ENCODE measurements at regions not wholly inside any gene's neighbourhood (a gene's known extent, or its start where the extent isn't known, plus 50 kb on each side); places are given as distances from the start of the nearest gene placed in this dataset.
"Not testable (repeated sequence)": the region's sequence is repeated elsewhere in the genome, so short reads cannot be mapped to it uniquely, and the experiment has no call there.

DNA sequence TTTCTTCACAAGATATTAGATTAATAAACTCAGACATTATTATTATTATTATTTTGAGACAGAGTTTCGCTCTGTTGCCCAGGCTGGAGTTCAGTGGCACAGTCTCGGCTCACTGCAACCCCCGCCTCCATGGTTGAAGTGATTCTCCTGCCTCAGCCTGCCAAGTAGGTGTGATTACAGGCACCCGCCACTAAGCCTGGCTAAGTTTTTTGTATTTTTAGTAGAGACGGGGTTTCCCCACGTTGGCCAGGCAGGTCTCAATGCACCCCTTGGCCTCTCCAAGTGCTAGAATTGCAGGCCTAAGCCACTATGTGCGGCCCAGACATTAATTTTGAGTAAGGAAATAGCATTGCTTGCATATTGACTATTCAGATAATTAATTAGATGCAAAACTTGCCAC is 554.9 kb upstream of the LRFN5 start:
- no peak for DNase-seq

DNA sequence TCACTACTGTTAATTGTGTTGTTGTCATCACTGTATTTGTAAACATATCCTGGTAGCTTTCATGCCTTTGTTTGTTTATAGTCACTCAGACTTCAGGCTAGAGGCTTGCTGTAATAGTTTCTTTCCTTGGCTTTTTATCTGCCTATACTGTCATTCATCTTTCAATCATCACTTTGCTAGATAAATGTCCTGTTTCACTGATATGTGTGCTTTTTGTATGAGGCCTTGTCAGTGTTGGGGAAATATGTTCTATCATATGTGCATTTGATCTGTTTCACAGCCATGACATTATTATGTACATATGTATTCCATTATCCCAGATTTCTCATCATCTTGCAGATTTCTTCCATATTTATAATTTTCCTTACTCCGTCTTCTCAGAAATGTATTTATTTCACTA is 558.9 kb upstream of the LRFN5 start:
- no peak for DNase-seq

DNA sequence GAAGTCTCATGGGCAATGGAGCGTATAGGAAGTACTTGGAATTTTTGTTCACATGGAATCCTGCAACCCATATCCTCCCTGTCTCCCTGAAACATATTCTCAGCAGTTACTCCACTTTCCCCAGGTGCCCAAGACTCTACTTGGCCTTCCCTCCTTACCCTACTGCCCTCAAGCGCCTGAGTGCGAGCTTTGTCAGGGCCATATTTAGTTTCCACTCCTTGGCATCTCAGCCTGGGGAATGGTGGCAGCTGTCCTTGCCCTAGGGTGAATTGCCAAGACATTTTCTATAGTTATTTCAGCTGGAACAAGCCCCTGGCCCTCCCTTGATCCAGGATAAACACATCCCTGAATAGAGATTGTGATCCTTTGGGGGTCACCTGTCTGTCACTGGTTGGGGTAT is 569.3 kb upstream of the LRFN5 start:
- no peak for DNase-seq

DNA sequence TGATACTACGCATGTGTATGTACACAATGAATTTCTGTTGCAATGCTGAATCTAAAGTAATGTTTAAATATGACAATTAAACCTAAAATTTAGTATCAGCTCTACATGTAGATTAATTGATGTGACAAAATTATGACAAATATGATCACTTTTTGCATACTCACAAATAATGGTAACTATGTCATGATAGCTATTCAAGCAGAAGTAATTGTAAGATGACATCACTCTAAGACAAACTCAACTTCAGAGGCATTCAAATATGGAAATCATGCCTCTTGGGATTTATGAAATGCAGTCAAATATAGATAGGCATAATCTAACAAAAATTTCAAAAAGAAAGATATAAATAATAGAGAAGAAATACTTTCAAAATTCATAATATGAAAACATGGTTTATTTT is 571.7 kb upstream of the LRFN5 start:
- no peak for DNase-seq

DNA sequence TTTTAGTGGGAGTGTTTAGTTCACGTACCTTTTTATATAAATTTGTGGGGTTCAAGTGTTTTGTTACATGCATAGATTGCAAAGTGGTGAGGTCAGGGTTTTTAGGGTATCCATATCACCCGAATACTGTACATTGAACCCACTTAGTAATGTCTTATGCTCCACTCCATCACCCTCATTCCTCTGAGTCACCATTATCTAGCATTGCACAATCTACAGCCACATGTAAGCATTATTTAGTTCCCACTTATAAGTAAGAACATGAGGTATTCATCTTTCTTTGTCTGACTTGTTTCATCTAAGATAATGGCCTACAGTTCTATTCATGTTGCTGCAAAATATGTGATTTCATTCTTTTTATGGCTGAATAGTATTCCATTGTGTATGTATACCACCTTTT is 583.7 kb upstream of the LRFN5 start:
- no peak for DNase-seq

DNA sequence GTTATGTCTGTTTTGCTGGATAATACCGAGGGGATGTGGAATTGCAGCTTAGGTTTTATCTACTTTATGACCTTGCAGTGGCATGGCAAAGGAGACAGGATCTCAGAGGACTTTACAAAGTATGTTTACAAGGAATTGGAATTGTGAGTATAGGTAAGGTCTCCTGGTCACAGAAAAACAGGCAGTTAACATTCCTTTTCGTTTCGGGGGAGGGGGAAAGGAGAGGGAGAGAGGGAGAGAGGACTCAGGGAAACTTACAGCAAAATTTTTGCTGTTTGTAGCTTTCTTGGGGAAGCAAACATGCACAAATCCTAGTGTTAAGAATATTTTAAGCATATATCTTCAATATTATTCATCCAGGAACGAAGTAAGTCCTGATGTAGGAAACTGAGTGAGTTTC is 590.5 kb upstream of the LRFN5 start:
- no peak for DNase-seq

DNA sequence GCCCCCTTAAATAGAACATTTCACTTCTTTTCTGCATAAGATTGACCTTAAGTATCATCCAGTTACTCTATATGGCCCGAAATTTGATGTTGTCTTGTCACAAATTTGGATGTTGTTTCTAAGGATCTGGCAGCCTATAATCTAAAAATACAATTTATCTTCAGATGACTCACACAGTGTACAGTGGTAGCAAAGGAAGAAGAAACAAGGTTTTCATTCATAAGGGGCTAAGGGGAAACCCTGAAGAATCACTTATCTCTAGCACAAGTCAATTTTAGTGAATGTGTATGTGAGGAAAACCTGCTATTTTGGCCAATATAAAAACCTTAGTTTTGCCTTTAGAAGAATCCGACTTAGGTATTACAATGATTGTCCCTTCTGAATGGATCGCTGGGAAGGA is 606.3 kb upstream of the LRFN5 start:
- DNase-seq = no peak

DNA sequence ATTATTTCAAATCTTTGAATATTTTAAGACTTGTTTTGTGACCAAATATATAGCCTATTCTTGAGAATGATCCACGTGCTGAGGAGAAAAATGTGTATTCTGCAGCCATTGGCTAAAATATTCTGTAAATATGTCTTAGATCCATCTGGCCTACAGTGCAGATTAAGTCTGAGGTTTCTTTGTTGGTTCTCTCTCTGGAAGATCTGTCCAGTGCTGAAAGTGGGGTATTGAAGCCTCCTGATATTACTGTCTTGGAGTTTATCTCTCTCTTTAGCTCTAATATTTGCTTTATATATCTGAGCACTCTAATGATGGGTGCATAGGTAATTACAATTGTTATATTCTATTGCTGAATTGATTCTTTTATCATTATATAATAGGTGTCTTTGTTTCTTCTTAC is 617.4 kb upstream of the LRFN5 start:
- DNase-seq = no peak

DNA sequence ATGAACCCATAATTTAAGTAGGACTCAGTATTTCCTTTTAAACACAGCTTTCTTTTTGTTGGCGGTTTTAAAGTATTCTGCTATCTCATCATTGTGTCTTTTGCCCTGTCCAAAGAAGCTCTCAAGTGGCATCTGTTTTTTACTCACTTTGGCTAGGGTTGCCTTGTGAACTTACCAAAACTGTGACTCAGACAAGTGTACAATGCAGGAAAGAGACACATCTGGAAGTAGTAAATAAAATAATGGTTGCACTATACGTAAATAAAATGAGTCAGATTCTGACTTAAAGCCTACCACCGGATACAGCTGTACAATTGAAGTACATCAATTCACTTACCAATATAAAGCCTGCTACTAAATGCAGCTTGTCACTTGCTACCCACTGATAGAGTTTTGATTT is 619.2 kb upstream of the LRFN5 start:
- no peak for DNase-seq

DNA sequence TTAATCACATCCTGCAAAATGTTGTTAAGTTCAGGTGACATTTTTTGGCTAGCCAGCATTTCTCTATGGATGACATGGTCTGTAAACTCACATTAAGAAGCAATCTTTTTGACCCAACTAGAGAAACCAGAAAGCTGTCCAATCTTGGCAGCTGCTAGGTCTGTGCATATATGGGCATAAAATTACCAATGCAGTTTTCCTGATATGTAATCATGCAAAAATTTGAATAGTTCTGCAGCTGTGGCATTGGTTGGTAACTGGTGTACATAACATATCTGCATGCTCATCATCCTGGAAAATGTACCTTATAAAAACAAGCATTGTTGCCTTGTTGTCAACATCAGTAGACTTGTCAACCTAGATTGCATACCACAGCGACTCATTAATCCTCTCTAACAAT is 620.0 kb upstream of the LRFN5 start:
- DNase-seq = no peak

DNA sequence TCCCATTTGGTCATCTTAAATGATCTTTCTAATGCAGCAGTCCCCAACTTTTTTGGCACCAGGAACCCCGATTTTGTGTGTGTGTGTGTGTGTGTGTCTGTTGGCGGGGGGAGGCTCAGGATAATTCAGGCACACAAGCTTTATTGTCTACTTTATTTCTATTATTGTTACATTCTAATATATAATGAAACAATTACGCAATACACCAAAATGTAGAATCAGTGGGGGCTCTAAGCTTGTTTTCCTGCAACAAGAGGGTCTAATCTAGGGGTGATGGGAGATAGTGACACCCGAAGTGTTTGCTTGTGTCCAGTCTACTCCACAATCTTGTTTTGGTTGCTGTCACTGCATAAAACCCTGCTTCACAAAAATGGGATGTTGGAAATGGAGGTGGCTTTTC is 621.1 kb upstream of the LRFN5 start:
- DNase-seq = no peak

DNA sequence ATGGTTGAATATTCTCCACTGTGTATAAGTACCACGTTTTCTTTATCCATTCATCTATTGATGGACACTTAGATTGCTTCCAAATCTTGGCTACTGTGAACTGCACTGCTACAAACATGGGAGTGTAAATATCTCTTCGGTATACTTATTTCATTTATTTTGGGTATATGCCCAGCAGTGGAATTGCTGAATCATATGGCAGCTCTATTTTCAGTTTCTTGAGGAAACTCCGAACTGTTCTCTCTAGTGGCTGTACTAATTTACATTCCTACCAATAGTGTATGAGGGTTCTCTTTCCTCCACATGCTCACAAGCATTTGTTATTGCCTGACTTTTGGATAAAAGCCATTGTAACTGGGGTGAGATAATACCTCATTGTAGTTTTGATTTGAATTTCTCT is 623.1 kb upstream of the LRFN5 start:
- no peak for DNase-seq

DNA sequence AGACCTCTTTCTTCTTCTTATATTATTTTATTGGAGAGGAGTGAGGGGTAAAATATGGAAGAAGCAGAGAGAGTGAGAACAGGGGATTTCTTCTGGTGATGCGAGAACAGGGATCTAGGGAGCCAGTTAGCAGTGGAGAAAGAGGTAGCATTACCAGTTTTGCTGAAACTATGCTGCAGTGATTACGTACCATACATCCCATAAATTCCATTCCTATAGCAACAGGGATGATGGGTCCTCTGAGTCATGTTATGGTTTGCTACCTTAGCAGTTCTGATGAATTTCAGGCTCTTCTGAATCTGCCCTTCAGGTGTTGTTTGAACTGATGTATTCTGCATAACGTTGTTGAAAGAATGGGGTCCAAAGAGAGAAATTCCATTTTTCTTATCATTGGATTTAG is 625.4 kb upstream of the LRFN5 start:
- DNase-seq = no peak

DNA sequence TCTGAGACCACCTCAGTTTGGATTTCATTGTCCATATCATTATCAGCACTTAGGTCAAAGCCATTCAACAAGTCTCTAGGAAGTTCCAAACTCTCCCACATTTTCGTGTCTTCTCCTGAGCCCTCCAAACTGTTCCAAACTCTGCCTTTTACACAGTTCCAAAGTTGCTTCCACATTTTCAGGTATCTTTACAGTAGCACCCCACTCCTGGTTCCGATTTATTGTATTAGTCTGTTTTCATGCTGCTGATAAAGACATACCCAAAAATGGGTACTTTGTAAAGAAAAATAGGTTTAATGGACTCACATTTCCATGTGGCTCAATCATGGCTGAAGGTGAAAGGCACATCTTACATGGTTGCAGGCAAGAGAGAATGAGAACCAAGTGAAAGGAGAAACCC is 646.4 kb upstream of the LRFN5 start:
- DNase-seq = not testable (repeated sequence)

DNA sequence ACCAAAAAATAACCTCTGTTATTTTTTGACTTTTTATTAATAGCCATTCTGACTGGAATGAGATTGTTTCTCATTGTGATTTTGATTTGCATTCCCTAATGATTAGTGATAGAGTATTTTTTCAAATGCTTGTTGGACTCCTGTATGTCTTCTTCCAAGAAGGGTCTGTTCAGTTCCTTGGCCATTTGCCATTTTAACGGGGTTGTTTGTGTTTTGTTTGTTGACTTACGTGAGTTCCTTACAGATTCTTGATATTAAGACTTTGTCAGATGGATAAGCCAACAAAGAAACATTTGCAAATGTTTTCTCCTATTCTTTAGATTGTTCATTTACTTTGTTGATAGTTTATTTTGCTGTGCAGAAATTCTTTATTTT is 651.6 kb upstream of the LRFN5 start:
- no peak for DNase-seq

DNA sequence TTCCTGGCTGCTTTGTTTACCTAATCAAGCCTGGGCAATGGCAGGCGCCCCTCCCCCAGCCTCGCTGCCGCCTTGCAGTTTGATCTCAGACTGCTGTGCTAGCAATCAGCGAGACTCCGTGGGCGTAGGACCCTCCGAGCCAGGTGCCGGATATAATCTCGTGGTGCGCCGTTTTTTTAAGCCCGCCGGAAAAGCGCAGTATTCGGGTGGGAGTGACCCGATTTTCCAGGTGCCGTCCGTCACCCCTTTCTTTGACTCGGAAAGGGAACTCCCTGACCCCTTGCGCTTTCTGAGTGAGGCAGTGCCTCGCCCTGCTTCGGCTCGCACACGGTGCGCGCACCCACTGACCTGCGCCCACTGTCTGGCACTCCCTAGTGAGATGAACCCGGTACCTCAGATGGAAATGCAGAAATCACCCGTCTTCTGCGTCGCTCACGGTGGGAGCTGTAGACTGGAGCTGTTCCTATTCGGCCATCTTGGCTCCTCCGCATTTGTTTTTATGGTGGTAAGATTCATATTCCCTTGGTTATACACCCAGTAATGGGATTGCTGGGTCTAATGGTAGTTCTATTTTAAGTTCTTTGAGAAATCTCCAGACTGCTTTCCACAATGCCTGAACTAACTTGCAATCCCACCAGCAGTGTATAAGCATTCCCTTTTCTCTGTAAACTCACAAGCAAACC is 652.1 kb upstream of the LRFN5 start:
- not testable (repeated sequence) for DNase-seq

DNA sequence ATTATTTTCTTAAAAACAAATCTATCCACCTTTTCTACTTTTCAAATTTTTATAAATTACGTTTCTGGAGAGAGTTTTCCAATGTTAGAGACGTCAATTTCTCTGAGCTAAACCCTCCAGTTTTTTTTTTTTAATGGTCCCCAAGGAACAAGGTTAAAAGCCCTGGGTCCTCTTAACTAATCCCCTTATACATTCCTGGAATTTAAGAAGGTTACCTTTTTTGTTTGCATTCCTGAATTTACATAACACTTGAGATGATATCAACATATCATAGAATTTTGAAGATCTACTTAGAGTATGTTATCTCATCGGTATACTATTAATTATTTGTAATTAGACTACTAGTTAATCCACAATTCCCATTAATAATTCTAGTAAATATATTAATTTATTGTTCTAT is 662.2 kb upstream of the LRFN5 start:
- DNase-seq = no peak

DNA sequence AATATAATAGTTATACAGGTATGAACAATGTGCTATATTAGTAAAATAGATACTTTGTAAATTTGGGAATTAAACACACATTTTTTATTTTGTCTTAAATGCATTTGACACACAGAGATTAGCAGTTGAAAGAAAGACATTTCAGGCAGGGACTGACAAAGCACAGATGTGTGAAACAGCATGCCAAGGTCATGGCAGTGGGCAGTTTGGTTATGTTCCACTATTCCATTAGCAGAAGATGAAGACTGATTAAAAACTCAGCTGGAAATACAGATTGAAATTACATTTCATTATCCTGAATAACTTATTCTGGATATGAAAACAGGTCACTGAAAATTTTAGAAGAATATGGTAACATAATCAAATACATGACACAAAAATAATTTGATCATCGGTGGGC is 669.8 kb upstream of the LRFN5 start:
- DNase-seq = no peak

DNA sequence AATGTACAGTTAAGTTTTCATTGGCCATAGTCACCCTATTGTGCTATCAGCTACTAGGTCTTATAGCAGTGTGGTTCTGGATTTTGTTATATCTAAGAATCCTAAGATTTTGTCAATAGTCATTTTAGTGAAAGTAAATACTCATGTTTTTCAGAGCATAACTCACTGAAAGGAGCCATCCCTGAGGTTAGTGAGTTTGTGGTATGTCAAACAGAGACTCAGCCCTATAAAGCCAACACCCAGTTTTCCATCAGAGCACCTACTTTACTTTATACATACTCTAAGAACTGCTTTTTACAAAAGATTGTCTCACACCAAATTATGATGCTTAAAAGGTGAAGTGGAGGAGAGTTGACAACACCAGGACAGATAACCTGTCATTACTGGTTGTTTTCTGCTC is 686.3 kb upstream of the LRFN5 start:
- no peak for DNase-seq

DNA sequence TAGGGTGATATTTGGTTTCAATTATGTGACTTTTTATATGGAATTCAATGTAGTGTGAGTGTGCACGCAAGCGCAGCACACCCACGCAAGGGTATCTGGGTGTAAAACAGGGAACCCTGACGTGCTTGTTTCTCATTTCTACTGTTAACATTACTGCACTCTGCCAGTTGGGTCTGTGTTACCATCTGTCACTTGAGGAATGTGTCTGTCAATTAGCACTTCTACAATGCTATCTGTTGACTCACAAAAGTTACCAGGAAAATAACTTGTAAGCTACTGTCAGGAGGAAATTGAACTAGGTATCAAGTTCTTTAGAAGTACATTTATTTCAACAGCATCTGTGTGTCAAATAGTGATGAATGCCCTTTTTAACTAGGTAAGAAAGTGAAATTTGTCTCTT is 695.5 kb upstream of the LRFN5 start:
- DNase-seq = no peak

DNA sequence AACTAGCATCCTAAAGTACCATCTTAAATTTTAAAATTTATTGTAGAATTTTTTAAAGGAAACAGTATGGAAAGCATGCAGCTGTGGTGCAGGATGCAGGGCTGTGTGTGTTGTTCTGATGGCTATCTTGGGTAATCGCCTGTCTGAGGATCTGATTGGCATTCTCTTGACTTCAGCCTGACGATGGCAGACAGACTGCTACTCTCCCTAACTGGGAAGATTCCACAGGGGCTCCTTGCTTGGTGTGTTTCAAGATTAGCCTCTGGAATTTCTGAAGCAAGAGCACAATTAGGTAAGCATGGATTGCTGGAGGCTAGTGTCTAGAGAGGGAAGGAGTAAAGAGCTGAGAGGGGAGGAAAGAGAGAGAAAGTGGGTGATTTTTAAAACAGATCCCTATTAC is 696.8 kb upstream of the LRFN5 start:
- no peak for DNase-seq

DNA sequence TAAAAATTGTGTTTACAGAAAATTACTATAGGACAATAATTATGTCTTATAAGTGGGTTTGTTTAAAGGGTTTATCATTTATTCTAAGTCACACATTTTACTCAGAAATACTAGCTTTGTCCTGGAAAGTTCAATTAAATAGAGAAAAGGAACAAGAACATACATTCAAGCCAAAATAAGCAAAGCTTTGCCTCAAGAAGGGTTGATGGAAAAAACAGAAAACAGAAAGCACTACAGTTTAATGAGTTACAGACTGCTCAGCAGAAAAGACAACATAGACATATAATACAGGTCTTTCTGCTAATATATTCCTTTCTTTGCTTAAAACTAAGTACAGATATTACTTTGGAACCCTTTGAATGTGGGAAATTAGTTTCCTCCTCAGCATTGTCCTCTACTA is 703.0 kb upstream of the LRFN5 start:
- no peak for DNase-seq

DNA sequence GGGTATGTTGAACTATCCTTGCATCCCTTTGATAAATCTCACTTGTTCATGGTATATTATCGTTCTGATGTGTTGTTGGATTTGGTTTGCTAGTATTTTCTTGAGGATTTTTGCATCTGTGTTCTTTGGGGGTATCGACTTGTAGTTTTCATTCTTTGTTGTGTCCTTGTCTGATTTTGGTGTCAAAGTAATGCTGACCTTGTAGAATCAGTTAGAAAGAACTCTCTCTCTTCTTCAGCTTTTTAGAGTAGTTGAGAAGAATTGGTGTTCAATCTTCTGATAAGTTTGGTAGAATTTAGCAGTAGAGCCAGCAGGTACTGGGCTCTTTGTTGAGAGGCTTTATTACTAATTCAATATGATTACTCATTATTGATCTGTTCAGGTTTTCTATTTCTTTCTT is 707.2 kb upstream of the LRFN5 start:
- no peak for DNase-seq

DNA sequence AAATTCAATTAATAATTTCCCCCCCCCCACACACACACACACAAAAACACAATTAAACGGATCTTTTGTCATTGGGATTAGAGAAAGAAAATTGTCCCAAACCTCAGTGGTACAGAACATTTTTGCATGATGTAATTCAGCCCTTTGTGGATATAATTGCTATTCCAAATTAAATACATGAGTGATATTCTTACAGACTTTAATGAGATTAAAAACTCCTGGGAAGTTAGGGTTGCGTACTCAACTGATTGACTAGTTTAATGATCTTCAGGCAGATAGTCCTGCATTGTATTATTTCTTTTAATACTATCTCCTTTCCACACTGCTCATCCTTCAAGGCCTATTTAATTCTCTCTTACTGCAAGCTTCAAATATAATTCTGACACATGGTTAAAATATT is 711.8 kb upstream of the LRFN5 start:
- DNase-seq = no peak

DNA sequence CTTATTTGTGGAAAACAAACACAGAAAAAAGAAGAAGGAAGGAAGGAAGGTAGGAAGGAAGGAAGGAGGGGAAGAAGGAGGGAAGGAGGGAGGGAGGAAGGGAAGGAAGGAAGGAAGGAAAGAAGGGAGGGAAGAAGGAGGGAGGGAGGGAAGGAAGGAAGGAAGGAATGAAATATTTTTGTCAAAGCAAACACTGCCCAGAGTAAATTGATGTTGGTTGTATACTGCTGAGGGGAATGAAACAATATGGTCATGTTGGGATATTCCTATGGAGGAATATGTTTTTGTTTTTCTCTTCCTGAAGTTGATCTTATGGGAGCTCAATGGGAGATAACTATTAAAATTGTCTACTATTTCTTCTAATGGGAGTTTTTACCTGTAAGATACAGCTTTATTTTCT is 717.5 kb upstream of the LRFN5 start:
- DNase-seq = no peak

DNA sequence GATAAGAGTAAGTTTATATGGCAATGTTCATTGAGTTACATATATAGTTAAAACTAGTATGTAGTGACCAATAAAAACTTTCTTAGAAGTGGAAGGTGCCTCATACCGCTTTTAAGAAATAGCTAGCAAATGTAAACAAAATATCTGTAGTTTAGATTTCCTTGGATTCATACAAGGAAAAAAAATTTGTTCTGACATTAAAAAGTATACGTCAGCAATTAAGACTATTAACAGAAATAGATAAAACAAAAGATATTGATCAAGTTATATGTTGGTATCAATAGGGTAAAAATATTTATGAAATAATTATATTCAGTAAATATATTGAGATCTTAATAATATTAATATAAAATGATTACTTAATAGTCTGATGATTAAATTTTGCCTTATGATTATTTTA is 718.8 kb upstream of the LRFN5 start:
- DNase-seq = no peak
